ENCODE measurements at regions not wholly inside any gene's neighbourhood (a gene's known extent, or its start where the extent isn't known, plus 50 kb on each side); places are given as distances from the start of the nearest gene placed in this dataset.
"Not testable (repeated sequence)": the region's sequence is repeated elsewhere in the genome, so short reads cannot be mapped to it uniquely, and the experiment has no call there.

- in situ Hi-C loops (cut with HindIII; ENCODE audit: low pct_unique_long_range_greater_than_20kb, low sequenced_read_pairs) = no loop called here
- DNase-seq (ENCODE audit: low read depth, low spot score) = no peak
Measured at GRCh38 chr3:171915275-171915674, 72.1 kb downstream of the TMEM212 start.

- no peak for DNase-seq (ENCODE audit: low read depth, low spot score)
- in situ Hi-C loops (cut with HindIII; ENCODE audit: low pct_unique_long_range_greater_than_20kb, low sequenced_read_pairs) = no loop called here
Measured at GRCh38 chr3:171916888-171917287, 73.7 kb downstream of the TMEM212 start.

- DNase-seq (ENCODE audit: low read depth, low spot score); in situ Hi-C loops (cut with HindIII; ENCODE audit: low pct_unique_long_range_greater_than_20kb, low sequenced_read_pairs): not testable (repeated sequence)
Measured at GRCh38 chr3:171922629-171923028, 79.5 kb downstream of the TMEM212 start.

GRCh38 chr3:171923668-171924067 is 80.5 kb downstream of the TMEM212 start:
- DNase-seq (ENCODE audit: low read depth, low spot score); in situ Hi-C loops (cut with HindIII; ENCODE audit: low pct_unique_long_range_greater_than_20kb, low sequenced_read_pairs): not testable (repeated sequence)

- DNase-seq (ENCODE audit: low read depth, low spot score); in situ Hi-C loops (cut with HindIII; ENCODE audit: low pct_unique_long_range_greater_than_20kb, low sequenced_read_pairs): not testable (repeated sequence)
Measured at GRCh38 chr3:171924864-171925263, 81.7 kb downstream of the TMEM212 start.

- in situ Hi-C loops (cut with HindIII; ENCODE audit: low pct_unique_long_range_greater_than_20kb, low sequenced_read_pairs) = no loop called here
- no peak for DNase-seq (ENCODE audit: low read depth, low spot score)
Measured at GRCh38 chr3:171932153-171932611, 89.0 kb downstream of the TMEM212 start.

GRCh38 chr3:171933441-171933840 is 90.3 kb downstream of the TMEM212 start:
- DNase-seq (ENCODE audit: low read depth, low spot score) = peak; percentile 80
- in situ Hi-C loops (cut with HindIII; ENCODE audit: low pct_unique_long_range_greater_than_20kb, low sequenced_read_pairs) = no loop called here

- DNase-seq (ENCODE audit: low read depth, low spot score) = no peak
Measured at GRCh38 chr3:171935261-171936123, 92.3 kb downstream of the TMEM212 start.

GRCh38 chr3:171936191-171936841 is 93.2 kb downstream of the TMEM212 start:
- in situ Hi-C loops (cut with HindIII; ENCODE audit: low pct_unique_long_range_greater_than_20kb, low sequenced_read_pairs) = no loop called here
- peak; percentile 40 for DNase-seq (ENCODE audit: low read depth, low spot score)

More at GRCh38 chr3:171935261-171936123, 92.3 kb downstream of the TMEM212 start:
- in situ Hi-C loops (cut with HindIII; ENCODE audit: low pct_unique_long_range_greater_than_20kb, low sequenced_read_pairs) = no loop called here

- no peak for DNase-seq (ENCODE audit: low read depth, low spot score)
- in situ Hi-C loops (cut with HindIII; ENCODE audit: low pct_unique_long_range_greater_than_20kb, low sequenced_read_pairs) = no loop called here
Measured at GRCh38 chr3:171939578-171939977, 96.4 kb downstream of the TMEM212 start.

- in situ Hi-C loops (cut with HindIII; ENCODE audit: low pct_unique_long_range_greater_than_20kb, low sequenced_read_pairs) = no loop called here
- DNase-seq (ENCODE audit: low read depth, low spot score) = no peak
Measured at GRCh38 chr3:171940151-171940649, 97.1 kb downstream of the TMEM212 start.

GRCh38 chr3:171943262-171944117 is 95.9 kb upstream of the FNDC3B start:
- in situ Hi-C loops (cut with HindIII; ENCODE audit: low pct_unique_long_range_greater_than_20kb, low sequenced_read_pairs) = no loop called here

GRCh38 chr3:171944118-171945016 is 95.0 kb upstream of the FNDC3B start:
- in situ Hi-C loops (cut with HindIII; ENCODE audit: low pct_unique_long_range_greater_than_20kb, low sequenced_read_pairs) = no loop called here
- DNase-seq (ENCODE audit: low read depth, low spot score) = peak; percentile 38

More at GRCh38 chr3:171943262-171944117, 95.9 kb upstream of the FNDC3B start:
- no peak for DNase-seq (ENCODE audit: low read depth, low spot score)

- in situ Hi-C loops (cut with HindIII; ENCODE audit: low pct_unique_long_range_greater_than_20kb, low sequenced_read_pairs) = no loop called here
- DNase-seq (ENCODE audit: low read depth, low spot score) = no peak
Measured at GRCh38 chr3:171948674-171949073, 90.7 kb upstream of the FNDC3B start.

- in situ Hi-C loops (cut with HindIII; ENCODE audit: low pct_unique_long_range_greater_than_20kb, low sequenced_read_pairs) = no loop called here
- no peak for DNase-seq (ENCODE audit: low read depth, low spot score)
Measured at GRCh38 chr3:171949554-171949953, 89.8 kb upstream of the FNDC3B start.

- in situ Hi-C loops (cut with HindIII; ENCODE audit: low pct_unique_long_range_greater_than_20kb, low sequenced_read_pairs) = no loop called here
- no peak for DNase-seq (ENCODE audit: low read depth, low spot score)
Measured at GRCh38 chr3:171950373-171950772, 89.0 kb upstream of the FNDC3B start.

GRCh38 chr3:171951597-171951996 is 87.8 kb upstream of the FNDC3B start:
- in situ Hi-C loops (cut with HindIII; ENCODE audit: low pct_unique_long_range_greater_than_20kb, low sequenced_read_pairs) = no loop called here

More at GRCh38 chr3:171951597-171951996, 87.8 kb upstream of the FNDC3B start:
- no peak for DNase-seq (ENCODE audit: low read depth, low spot score)

All from SK-MEL-5 (cell line).